ENCODE measurements at regions not wholly inside any gene's neighbourhood (a gene's known extent, or its start where the extent isn't known, plus 50 kb on each side); places are given as distances from the start of the nearest gene placed in this dataset.

DNA sequence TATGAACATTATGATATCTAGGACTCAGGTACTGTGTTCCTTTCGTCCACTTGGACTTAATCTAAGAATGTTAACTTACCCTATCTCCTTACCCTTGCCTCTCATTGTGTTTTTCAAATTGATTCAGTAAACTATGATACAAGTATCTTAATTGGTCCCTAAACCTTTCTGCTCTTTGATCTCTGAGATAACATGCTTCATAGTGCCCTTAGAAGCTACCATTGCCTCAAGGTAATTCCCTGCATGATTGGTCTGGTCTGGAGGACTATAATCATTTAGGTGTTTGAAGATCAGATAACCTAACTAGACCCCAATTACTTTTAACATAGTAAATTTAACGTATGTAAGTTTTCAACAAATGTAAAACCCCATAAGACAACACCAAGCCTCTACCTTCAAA, 169.9 kb upstream of the NBEA start:
- Mint-ChIP-seq H3K27ac (no peak overlapping the region), H3K36me3 (ENCODE audit: low read depth) (no peaks in the 10 kb centered on the region), H3K9me3 (peaks cover 2% of the 10 kb centered on the region), H3K4me3 (no peak overlapping the region), H3K4me1 (ENCODE audit: low read depth) (no peaks in the 10 kb centered on the region), H3K27me3 (no peaks in the 10 kb centered on the region)
- no peak for ATAC-seq (ENCODE audit: poor library complexity)
- POLR2A ChIA-PET = no interaction called here
- peaks cover 0 to 6% of the 10 kb centered on the region in 2 experiments for H3K9me3 ChIP-seq (ENCODE audit: control insufficient read depth in 1 of 2, insufficient read depth in 1 of 2, low read length in 2 of 2)
- TF ChIP-seq, protein P1, sequence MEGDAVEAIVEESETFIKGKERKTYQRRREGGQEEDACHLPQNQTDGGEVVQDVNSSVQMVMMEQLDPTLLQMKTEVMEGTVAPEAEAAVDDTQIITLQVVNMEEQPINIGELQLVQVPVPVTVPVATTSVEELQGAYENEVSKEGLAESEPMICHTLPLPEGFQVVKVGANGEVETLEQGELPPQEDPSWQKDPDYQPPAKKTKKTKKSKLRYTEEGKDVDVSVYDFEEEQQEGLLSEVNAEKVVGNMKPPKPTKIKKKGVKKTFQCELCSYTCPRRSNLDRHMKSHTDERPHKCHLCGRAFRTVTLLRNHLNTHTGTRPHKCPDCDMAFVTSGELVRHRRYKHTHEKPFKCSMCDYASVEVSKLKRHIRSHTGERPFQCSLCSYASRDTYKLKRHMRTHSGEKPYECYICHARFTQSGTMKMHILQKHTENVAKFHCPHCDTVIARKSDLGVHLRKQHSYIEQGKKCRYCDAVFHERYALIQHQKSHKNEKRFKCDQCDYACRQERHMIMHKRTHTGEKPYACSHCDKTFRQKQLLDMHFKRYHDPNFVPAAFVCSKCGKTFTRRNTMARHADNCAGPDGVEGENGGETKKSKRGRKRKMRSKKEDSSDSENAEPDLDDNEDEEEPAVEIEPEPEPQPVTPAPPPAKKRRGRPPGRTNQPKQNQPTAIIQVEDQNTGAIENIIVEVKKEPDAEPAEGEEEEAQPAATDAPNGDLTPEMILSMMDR (IDR thresholded peaks at IDR 0.05) = no peak
- H3K27me3 ChIP-seq (ENCODE audit: control insufficient read depth in 1 of 2, insufficient read depth in 2 of 2, low read length in 2 of 2) = no peaks in the 10 kb centered on the region
- intact Hi-C loops (cut with DNase I, micrococcal nuclease) = no loop called here
- no peaks in the 10 kb centered on the region for H3K36me3 ChIP-seq (ENCODE audit: insufficient read depth, low read length)
- no peak overlapping the region for H3K27ac ChIP-seq (ENCODE audit: low read depth in 1 of 2, low read length in 2 of 2)
- H3K4me3 ChIP-seq (ENCODE audit: low read length) = no peak overlapping the region
- CTCF ChIA-PET = no interaction called here
- no peaks in the 10 kb centered on the region for H3K4me1 ChIP-seq (ENCODE audit: insufficient read depth, low read length)
- no peak for DNase-seq

DNA sequence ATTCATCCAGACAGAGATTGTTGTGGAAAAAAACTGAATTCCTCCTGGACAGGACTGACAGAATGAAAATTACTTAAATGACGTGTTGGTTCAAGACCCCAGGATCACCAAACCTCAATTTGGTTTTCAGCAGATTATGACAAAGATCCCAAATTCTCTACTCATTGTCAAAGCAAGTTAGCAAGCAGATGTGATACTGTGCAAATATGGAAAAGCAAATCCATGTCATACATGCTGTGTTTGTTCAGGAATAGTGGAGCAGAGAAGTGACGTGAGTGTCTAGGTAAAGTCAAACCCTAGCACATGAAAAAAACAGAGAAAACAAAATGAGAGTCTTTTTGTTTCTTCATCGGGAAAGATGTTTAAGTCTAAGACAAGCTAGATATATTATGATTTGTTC, 169.2 kb upstream of the NBEA start:
- TF ChIP-seq, protein P1 (IDR thresholded peaks at IDR 0.05) = no peak
- Histone ChIP-seq H3K27me3 (ENCODE audit: control insufficient read depth in 1 of 2, insufficient read depth in 2 of 2, low read length in 2 of 2) (no peaks in the 10 kb centered on the region), H3K36me3 (ENCODE audit: insufficient read depth, low read length) (no peaks in the 10 kb centered on the region), H3K4me3 (ENCODE audit: low read length) (no peak overlapping the region), H3K9me3 (ENCODE audit: control insufficient read depth in 1 of 2, insufficient read depth in 1 of 2, low read length in 2 of 2) (peaks cover 0 to 9% of the 10 kb centered on the region in 2 experiments), H3K4me1 (ENCODE audit: insufficient read depth, low read length) (no peaks in the 10 kb centered on the region), H3K27ac (ENCODE audit: low read depth in 1 of 2, low read length in 2 of 2) (no peak overlapping the region)
- H3K9me3 Mint-ChIP-seq = peaks cover 2% of the 10 kb centered on the region
- H3K4me3 Mint-ChIP-seq = no peak overlapping the region
- ChIA-PET CTCF (no interaction called here), POLR2A (no interaction called here)
- no peaks in the 10 kb centered on the region for H3K27me3 Mint-ChIP-seq
- no peaks in the 10 kb centered on the region for H3K4me1 Mint-ChIP-seq (ENCODE audit: low read depth)
- intact Hi-C loops (cut with DNase I, micrococcal nuclease) = no loop called here
- DNase-seq (no peak), ATAC-seq (ENCODE audit: poor library complexity) (no peak)
- no peaks in the 10 kb centered on the region for H3K36me3 Mint-ChIP-seq (ENCODE audit: low read depth)
- H3K27ac Mint-ChIP-seq = no peak overlapping the region

DNA sequence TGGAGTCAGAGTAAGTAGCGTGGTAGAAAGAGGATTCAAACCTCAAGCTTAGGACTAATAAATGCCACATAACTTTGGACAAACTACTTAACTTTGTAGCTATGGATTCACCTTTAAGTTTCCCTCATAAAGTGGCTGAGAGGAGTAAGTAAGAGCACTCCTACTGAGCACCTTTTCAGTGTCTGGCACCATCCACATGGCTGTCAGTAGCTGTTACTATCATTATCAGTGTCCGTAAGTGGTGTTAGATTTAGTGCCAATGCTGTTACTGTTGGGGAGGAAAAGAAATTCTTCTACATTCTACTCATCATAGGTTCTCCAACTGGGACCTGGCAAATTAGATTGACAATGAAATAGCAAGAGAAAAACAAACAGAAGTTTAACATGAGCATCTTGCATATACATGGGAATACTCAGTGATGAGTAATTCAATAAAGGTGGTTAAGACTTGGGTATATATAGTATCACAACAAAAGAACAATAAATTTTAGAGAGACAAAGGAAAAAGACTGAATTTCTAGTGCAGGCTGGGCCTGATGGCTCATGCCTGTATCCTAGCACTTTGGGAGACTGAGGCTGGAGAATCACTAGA, 165.6 kb upstream of the NBEA start:
- Histone ChIP-seq H3K36me3 (ENCODE audit: insufficient read depth, low read length) (no peaks in the 10 kb centered on the region), H3K27me3 (ENCODE audit: control insufficient read depth in 1 of 2, insufficient read depth in 2 of 2, low read length in 2 of 2) (no peaks in the 10 kb centered on the region), H3K4me3 (ENCODE audit: low read length) (no peak overlapping the region), H3K9me3 (ENCODE audit: control insufficient read depth in 1 of 2, insufficient read depth in 1 of 2, low read length in 2 of 2) (peaks cover 0 to 3% of the 10 kb centered on the region in 2 experiments), H3K4me1 (ENCODE audit: insufficient read depth, low read length) (no peaks in the 10 kb centered on the region), H3K27ac (ENCODE audit: low read depth in 1 of 2, low read length in 2 of 2) (no peak overlapping the region)
- no peak for ATAC-seq (ENCODE audit: poor library complexity)
- intact Hi-C loops (cut with DNase I, micrococcal nuclease) = no loop called here
- Mint-ChIP-seq H3K27me3 (no peaks in the 10 kb centered on the region), H3K4me3 (no peak overlapping the region), H3K36me3 (ENCODE audit: low read depth) (no peaks in the 10 kb centered on the region), H3K9me3 (peaks cover 2% of the 10 kb centered on the region), H3K4me1 (ENCODE audit: low read depth) (no peaks in the 10 kb centered on the region), H3K27ac (no peak overlapping the region)
- TF ChIP-seq, protein P1 (IDR thresholded peaks at IDR 0.05) = no peak
- CTCF ChIA-PET = no interaction called here
- POLR2A ChIA-PET = no interaction called here
- DNase-seq = no peak
